ENCODE measurements at regions not wholly inside any gene's neighbourhood (a gene's known extent, or its start where the extent isn't known, plus 50 kb on each side); places are given as distances from the start of the nearest gene placed in this dataset.
"Not testable (repeated sequence)": the region's sequence is repeated elsewhere in the genome, so short reads cannot be mapped to it uniquely, and the experiment has no call there.

DNA sequence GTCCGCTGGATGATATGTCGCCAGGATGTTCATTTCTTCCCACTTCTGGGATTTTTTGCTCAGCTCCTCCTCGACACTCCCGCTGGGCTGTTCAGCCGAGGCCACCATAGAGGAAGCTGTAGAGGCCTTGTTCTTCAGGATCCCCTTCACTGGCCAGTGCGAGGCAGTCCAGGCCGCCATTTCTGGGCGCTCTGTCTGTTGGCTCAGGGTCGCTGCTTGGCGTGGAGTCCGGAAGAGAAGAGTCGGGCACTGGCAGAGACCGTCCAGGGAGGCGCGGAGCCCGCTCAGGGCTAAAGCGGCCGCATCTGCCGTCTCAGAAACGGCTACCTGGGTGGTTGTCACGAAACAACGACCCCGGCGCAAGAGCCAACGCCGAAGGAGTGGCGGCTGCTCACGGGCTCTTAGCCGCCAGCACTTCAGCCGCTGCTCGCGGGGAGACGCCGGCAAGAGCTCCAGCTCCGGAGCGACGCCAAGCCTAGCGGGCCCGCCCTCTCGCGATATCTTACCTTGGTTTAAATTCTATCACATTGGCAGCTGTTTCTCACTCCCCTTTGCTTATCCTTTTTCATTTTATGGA is 2395.9 kb upstream of the PCDH20 start:
- not testable (repeated sequence) for TF ChIP-seq EP300, POLR2A, POLR2AphosphoS5 (IDR thresholded peaks at IDR 0.05)
- TF ChIP-seq, protein P1, sequence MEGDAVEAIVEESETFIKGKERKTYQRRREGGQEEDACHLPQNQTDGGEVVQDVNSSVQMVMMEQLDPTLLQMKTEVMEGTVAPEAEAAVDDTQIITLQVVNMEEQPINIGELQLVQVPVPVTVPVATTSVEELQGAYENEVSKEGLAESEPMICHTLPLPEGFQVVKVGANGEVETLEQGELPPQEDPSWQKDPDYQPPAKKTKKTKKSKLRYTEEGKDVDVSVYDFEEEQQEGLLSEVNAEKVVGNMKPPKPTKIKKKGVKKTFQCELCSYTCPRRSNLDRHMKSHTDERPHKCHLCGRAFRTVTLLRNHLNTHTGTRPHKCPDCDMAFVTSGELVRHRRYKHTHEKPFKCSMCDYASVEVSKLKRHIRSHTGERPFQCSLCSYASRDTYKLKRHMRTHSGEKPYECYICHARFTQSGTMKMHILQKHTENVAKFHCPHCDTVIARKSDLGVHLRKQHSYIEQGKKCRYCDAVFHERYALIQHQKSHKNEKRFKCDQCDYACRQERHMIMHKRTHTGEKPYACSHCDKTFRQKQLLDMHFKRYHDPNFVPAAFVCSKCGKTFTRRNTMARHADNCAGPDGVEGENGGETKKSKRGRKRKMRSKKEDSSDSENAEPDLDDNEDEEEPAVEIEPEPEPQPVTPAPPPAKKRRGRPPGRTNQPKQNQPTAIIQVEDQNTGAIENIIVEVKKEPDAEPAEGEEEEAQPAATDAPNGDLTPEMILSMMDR (IDR thresholded peaks at IDR 0.05): not testable (repeated sequence)

Data from gastroesophageal sphincter (tissue), 3 donors.